ENCODE measurements at regions not wholly inside any gene's neighbourhood (a gene's known extent, or its start where the extent isn't known, plus 50 kb on each side); places are given as distances from the start of the nearest gene placed in this dataset.

GRCh38 chr2:217656316-217656715 lies 346.5 kb downstream of the TNS1 start:
- TF ChIP-seq CTCF (IDR thresholded peaks at IDR 0.05; ENCODE audit: low read depth, low read length, poor library complexity, severe bottlenecking) (no peak), EZH2phosphoT487 (IDR thresholded peaks at IDR 0.05; ENCODE audit: borderline replicate concordance, low read length) (no peak)

All from DOHH2 (cell line).